ENCODE measurements at regions not wholly inside any gene's neighbourhood (a gene's known extent, or its start where the extent isn't known, plus 50 kb on each side); places are given as distances from the start of the nearest gene placed in this dataset.

DNA sequence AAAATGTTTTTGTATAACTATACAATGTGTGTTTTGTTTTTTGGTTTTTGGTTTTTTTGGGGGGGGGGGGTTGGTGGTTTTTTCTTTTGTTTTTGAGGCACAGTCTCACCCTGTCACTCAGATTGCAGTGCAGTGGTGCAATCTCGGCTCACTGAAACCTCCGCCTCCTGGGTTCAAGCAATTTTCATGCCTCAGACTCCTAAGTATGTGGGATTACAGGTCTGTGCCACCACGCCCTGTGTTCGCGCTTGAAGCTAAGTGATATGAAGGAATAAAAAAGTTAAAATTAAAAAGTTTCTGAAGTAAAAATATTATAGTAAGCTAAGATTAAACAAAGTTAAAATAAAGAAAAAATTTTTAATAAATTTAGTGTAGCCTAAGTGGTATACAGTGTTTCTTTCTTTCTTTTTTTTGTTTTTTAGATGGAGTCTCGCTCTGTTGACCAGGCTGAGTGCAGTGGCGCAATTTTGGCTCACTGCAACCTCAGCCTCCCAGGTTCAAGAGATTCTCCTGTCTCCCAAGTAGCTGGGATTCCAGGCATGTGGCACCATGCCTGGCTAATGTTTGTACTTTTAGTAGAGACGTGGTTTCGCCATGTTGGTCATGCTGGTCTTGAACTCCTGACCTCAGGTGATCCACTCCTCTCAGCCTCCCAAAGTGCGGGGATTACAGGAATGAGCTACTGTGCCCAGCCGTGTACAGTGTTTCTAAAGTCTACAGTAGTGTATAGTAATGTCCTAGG is 53.9 kb upstream of the TEX55 start:
- no peaks in the 10 kb centered on the region for H3K27me3 ChIP-seq
- no peak for DNase-seq
- intact Hi-C loops (cut with DNase I) = no loop called here

DNA sequence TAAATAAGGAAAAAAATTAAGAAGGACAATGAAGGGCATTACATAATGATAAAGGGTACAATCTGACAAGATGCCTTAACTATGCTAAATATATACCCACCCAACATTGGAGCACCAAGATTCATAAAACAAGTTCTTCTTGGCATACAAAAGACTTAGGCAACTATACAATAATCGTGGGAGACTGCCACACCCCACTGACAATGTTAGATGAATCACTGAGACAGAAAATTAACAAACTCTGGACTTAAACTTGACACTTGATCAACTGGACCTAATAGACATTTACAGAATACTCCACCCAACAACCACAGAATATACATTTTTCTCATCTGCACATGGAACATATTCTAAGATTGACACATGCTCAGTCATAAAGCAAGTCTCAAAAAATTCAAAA is 53.2 kb upstream of the IGSF11 start:
- ATAC-seq = no peak
- H3K27me3 ChIP-seq = no peaks in the 10 kb centered on the region
- H3K27ac ChIP-seq = no peak overlapping the region
- no peaks in the 10 kb centered on the region for H3K36me3 ChIP-seq
- no peaks in the 10 kb centered on the region for H3K4me1 ChIP-seq
- intact Hi-C loops (cut with DNase I) = no loop called here
- H3K4me3 ChIP-seq = no peak overlapping the region
- no peak for DNase-seq
- H3K9me3 ChIP-seq = no peaks in the 10 kb centered on the region
- TF ChIP-seq, protein P1, sequence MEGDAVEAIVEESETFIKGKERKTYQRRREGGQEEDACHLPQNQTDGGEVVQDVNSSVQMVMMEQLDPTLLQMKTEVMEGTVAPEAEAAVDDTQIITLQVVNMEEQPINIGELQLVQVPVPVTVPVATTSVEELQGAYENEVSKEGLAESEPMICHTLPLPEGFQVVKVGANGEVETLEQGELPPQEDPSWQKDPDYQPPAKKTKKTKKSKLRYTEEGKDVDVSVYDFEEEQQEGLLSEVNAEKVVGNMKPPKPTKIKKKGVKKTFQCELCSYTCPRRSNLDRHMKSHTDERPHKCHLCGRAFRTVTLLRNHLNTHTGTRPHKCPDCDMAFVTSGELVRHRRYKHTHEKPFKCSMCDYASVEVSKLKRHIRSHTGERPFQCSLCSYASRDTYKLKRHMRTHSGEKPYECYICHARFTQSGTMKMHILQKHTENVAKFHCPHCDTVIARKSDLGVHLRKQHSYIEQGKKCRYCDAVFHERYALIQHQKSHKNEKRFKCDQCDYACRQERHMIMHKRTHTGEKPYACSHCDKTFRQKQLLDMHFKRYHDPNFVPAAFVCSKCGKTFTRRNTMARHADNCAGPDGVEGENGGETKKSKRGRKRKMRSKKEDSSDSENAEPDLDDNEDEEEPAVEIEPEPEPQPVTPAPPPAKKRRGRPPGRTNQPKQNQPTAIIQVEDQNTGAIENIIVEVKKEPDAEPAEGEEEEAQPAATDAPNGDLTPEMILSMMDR (IDR thresholded peaks at IDR 0.05) = no peak

More for the DNA sequence above, 53.9 kb upstream of the TEX55 start:
- H3K4me3 ChIP-seq = no peak overlapping the region
- H3K4me1 ChIP-seq = no peaks in the 10 kb centered on the region
- no peaks in the 10 kb centered on the region for H3K9me3 ChIP-seq
- ATAC-seq = no peak
- H3K27ac ChIP-seq = no peak overlapping the region
- TF ChIP-seq, protein P1 (IDR thresholded peaks at IDR 0.05) = no peak
- H3K36me3 ChIP-seq = no peaks in the 10 kb centered on the region

DNA sequence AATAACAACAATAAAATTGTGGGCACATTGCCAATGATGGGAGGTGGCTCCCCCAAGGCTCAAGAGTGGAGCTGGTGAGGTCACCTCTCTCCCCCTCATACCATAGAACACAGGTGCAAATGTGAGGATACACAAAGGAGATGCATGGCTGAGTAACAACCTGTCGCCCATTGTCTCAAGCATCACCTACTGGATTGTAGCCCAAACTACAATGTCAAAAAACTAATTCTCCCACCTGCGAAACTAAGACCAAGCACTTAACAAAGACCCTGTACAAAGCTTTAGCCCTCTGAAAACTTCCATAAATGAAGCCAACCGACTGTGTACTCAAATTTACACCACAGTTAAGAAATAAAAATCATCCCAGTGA is 50.4 kb upstream of the IGSF11 start:
- Histone ChIP-seq H3K4me1 (no peaks in the 10 kb centered on the region), H3K27ac (no peak overlapping the region), H3K27me3 (no peaks in the 10 kb centered on the region), H3K36me3 (no peaks in the 10 kb centered on the region), H3K4me3 (no peak overlapping the region), H3K9me3 (no peaks in the 10 kb centered on the region)
- TF ChIP-seq, protein P1 (IDR thresholded peaks at IDR 0.05) = no peak
- intact Hi-C loops (cut with DNase I) = no loop called here
- no peak for DNase-seq
- ATAC-seq = no peak

DNA sequence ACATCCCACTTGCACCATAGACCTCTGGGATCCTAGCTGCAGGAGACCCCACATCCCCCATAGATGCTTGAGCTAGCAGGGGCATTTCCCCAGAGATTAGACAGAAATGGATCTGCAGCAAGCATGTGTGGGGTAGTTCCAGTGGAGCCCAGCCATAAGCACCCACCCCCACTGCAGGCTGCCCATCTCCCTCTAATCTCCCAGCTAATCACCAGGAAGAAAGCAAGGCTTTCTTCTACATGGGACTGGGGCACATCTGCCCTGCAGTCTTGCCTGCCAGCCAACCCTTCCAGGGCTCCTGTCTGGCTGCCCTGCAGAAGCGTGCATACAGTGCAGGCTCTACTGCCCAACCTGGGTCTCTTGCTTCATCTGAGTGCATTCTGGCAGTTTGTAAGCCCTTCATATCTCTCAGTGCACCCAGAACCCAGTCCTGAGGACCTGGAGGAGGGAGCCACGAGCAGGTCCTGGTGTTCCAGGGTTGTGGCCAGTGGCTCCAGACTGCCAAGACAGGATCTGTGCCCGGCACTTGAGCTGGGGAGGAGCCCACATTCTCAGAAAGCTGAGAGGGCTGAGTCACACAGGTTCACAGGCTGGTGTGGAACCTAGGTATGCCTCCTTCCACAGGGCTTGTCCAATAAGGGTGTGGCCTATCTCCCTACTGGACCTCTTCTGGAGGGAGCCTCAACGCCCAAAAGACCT is 49.9 kb upstream of the IGSF11 start:
- intact Hi-C loops (cut with DNase I) = no loop called here
- no peak overlapping the region for H3K4me3 ChIP-seq
- DNase-seq = peak in 1 of 4 donors; percentile 72
- ATAC-seq = peak; percentile 99
- no peaks in the 10 kb centered on the region for H3K4me1 ChIP-seq
- no peaks in the 10 kb centered on the region for H3K36me3 ChIP-seq
- H3K27ac ChIP-seq = no peak overlapping the region
- TF ChIP-seq, protein P1 (IDR thresholded peaks at IDR 0.05) = no peak
- H3K9me3 ChIP-seq = no peaks in the 10 kb centered on the region
- no peaks in the 10 kb centered on the region for H3K27me3 ChIP-seq
